NT2/D1 (cell line): ENCODE measurements at regions not wholly inside any gene's neighbourhood (a gene's known extent, or its start where the extent isn't known, plus 50 kb on each side); places are given as distances from the start of the nearest gene placed in this dataset.

Experiments used
- SUZ12 ChIP-seq: IDR thresholded peaks from 2 replicates; pipeline ENCODE4 v1.6.1; 2011; ENCODE audit not compliant: insufficient read length, insufficient read depth; ENCODE audit errors: extremely low read depth
- YY1 ChIP-seq: IDR thresholded peaks from 2 replicates; pipeline ENCODE4 v1.6.1; 2011; ENCODE audit not compliant: insufficient read length, insufficient read depth
- ZNF274 ChIP-seq: IDR thresholded peaks from 2 replicates; pipeline ENCODE4 v1.6.1; 2011; ENCODE audit warnings: mild to moderate bottlenecking, low read depth, low read length

DNA sequence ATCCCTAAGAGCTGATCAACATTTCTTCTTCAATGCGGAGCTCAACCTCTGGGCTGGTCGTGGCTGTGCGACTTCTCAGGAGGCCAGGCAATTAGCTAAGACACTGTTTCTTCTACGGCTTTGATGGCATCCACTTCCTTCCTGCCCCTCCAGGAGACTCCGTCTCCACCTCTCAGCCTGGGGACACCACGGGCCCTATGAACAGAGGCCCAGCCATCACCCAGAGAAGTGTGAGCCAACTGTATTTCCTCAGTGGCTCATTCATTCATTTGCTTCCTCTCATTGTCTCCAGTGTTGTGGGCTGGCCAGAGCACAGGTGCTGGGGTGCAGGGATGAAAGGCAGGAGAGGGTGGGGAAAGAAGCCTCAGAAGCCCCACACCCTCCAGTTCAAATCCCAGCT, 51.8 kb upstream of the APCDD1L start:
- TF ChIP-seq ZNF274 (no peak), YY1 (no peak), SUZ12 (no peak)
